Upper lobe of left lung (tissue), 6 donors: ENCODE measurements at regions not wholly inside any gene's neighbourhood (a gene's known extent, or its start where the extent isn't known, plus 50 kb on each side); places are given as distances from the start of the nearest gene placed in this dataset.

Experiments
- ATAC-seq, 2 donors: fragments of 200-7000 bp; cut with Tn5 transposase; one replicate each; pipeline ENCODE4 v1.9.1; 2022; ENCODE audit warnings: mild to moderate bottlenecking in 2 of 2, moderate library complexity in 2 of 2; ENCODE audit not compliant: low FRiP score in 2 of 2
- DNase-seq, 2 donors: peaks; one replicate each; pipeline ENCODE4 v3.0.0-alpha.2; 2019 to 2020
- H3K27ac ChIP-seq, 4 donors: fragments of 200-600 bp; sonication (generic); one replicate each; pipeline ENCODE4 v1.5.1; 2016 to 2019
- H3K27me3 ChIP-seq, 4 donors: fragments of 200-600 bp; sonication (generic); one replicate each; pipeline ENCODE4 v1.5.1; 2017 to 2019
- H3K36me3 ChIP-seq, 4 donors: fragments of 200-600 bp; sonication (generic); one replicate each; pipeline ENCODE4 v1.5.1; 2016 to 2019
- H3K4me1 ChIP-seq, 4 donors: fragments of 200-600 bp; sonication (generic); one replicate each; pipeline ENCODE4 v1.5.1; 2018 to 2019
- H3K4me3 ChIP-seq, 4 donors: fragments of 200-600 bp; sonication (generic); one replicate each; pipeline ENCODE4 v1.5.1; 2017 to 2019; ENCODE audit warnings: mild to moderate bottlenecking in 2 of 4, moderate library complexity in 1 of 4
- H3K9me3 ChIP-seq, 4 donors: fragments of 200-600 bp; sonication (generic); one replicate each; pipeline ENCODE4 v1.5.1; 2018 to 2019
- EP300 ChIP-seq, 4 donors: sonication (generic); formaldehyde crosslinking; IDR thresholded peaks; one replicate each; pipeline ENCODE4 v1.5.1; 2017; ENCODE audit warnings: antibody characterized with exemption in 4 of 4, control low read depth in 2 of 4
- POLR2A ChIP-seq, 4 donors: fragments of 450-650 bp; IDR thresholded peaks; one replicate each; pipeline ENCODE4 v1.5.1; 2016 to 2017; ENCODE audit warnings: antibody characterized with exemption in 4 of 4, mild to moderate bottlenecking in 2 of 4
- POLR2AphosphoS5 ChIP-seq, 2 donors: sonication (generic); formaldehyde crosslinking; IDR thresholded peaks; one replicate each; pipeline ENCODE4 v1.5.1; 2017; ENCODE audit warnings: antibody characterized with exemption in 2 of 2
- WGBS, 2 donors: methylation state at CpG; one replicate each; pipeline ENCODE4 v1.1.5; 2017 to 2018; 5-methylcytosine and 5-hydroxymethylcytosine counted together
- TF ChIP-seq, protein P1 (sequence below), 6 experiments: fragments of 450-650 bp in 4 of 6; fragments of 200-600 bp in 2 of 6; sonication (generic) in 2 of 6; IDR thresholded peaks; one replicate each; pipeline ENCODE4 v1.5.1; 2016 to 2019; ENCODE audit warnings: antibody characterized with exemption in 6 of 6
- donor health status: DM: no; HTN: no; CAD: no; lungs with moderate emphysema.
- donor health status: DM: no; HTN: yes; CAD: no; lungs with severe emphysema.

DNA sequence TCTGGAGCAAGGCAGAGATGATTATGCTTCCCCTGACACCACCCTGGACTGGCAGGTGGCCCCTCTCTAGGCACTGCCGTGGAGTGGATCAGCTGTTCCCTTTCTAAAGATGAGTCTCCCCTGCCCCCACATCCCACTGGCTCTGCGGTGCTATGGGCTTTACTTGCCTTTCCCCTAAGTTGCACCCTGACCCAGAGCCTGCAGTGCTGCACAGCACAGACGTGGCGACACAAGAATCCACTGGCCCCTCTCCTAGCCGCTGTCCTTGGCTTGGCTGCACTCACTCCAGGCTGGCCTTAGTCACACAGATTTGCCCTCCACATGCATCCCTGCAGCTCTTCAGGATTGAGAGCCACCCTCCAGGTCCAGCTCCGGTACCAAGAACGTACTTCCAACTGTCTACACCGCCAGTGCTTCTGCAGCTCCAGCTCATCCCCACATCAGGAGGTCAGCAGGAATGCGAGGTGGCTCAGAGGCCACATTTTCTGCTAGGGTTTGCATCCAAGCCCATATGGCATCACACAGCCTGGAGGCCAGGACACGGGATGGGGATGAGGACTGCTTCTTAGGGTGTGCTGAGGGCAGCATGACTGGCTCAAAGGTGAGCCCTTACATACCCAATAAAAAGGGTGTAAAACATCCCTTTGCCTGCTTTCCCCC lies 82.4 kb upstream of the RASGRF1 start:
- no peak overlapping the region for H3K4me3 ChIP-seq
- WGBS, 2 donors: 62 to 74% methylated on average over 7 to 10 of the region's 10 CpGs
- no peak overlapping the region for H3K27ac ChIP-seq
- ATAC-seq (no peak), DNase-seq (no peak)
- no peak for TF ChIP-seq POLR2A (IDR thresholded peaks at IDR 0.05)
- TF ChIP-seq, protein P1, sequence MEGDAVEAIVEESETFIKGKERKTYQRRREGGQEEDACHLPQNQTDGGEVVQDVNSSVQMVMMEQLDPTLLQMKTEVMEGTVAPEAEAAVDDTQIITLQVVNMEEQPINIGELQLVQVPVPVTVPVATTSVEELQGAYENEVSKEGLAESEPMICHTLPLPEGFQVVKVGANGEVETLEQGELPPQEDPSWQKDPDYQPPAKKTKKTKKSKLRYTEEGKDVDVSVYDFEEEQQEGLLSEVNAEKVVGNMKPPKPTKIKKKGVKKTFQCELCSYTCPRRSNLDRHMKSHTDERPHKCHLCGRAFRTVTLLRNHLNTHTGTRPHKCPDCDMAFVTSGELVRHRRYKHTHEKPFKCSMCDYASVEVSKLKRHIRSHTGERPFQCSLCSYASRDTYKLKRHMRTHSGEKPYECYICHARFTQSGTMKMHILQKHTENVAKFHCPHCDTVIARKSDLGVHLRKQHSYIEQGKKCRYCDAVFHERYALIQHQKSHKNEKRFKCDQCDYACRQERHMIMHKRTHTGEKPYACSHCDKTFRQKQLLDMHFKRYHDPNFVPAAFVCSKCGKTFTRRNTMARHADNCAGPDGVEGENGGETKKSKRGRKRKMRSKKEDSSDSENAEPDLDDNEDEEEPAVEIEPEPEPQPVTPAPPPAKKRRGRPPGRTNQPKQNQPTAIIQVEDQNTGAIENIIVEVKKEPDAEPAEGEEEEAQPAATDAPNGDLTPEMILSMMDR (IDR thresholded peaks at IDR 0.05): no peak
- TF ChIP-seq POLR2AphosphoS5 (IDR thresholded peaks at IDR 0.05): no peak
- TF ChIP-seq EP300 (IDR thresholded peaks at IDR 0.05): no peak
- H3K9me3 ChIP-seq: no peaks in the 10 kb centered on the region
- peaks cover 0 to 8% (median 0%) of the 10 kb centered on the region in 4 donors for H3K4me1 ChIP-seq
- H3K36me3 ChIP-seq: no peaks in the 10 kb centered on the region
- no peaks in the 10 kb centered on the region for H3K27me3 ChIP-seq

DNA sequence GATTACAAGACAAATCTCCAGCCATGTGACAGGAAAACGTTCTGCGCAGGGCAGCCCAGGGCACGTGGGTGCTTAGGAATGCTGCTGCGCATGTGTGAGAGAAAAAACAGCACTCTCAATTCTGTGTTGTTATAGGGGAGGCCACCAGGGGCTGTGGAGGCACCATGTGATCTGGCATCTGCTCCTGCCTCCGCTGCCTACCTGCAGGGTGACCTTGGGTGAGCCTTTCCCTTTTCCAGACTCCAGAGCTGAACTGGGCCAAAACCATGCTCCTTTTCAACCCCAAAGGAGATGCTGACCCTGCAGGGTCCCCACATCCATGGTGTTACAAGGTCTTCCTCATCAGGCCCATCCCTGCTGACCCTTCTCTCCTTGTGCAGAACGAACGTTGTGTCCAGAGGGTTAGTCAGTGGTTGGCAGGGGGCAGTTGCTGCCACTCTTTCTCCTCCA lies 81.5 kb upstream of the RASGRF1 start:
- WGBS, 2 donors: 50 to 63% methylated on average over 7 of the region's 7 CpGs
- DNase-seq (no peak), ATAC-seq (no peak)
- no peak overlapping the region for H3K27ac ChIP-seq
- peaks cover 0 to 8% (median 0%) of the 10 kb centered on the region in 4 donors for H3K4me1 ChIP-seq
- H3K4me3 ChIP-seq: no peak overlapping the region
- no peaks in the 10 kb centered on the region for H3K27me3 ChIP-seq
- no peaks in the 10 kb centered on the region for H3K36me3 ChIP-seq
- TF ChIP-seq, protein P1 (IDR thresholded peaks at IDR 0.05): no peak
- TF ChIP-seq EP300 (IDR thresholded peaks at IDR 0.05) (no peak), POLR2A (IDR thresholded peaks at IDR 0.05) (no peak), POLR2AphosphoS5 (IDR thresholded peaks at IDR 0.05) (no peak)
- no peaks in the 10 kb centered on the region for H3K9me3 ChIP-seq

DNA sequence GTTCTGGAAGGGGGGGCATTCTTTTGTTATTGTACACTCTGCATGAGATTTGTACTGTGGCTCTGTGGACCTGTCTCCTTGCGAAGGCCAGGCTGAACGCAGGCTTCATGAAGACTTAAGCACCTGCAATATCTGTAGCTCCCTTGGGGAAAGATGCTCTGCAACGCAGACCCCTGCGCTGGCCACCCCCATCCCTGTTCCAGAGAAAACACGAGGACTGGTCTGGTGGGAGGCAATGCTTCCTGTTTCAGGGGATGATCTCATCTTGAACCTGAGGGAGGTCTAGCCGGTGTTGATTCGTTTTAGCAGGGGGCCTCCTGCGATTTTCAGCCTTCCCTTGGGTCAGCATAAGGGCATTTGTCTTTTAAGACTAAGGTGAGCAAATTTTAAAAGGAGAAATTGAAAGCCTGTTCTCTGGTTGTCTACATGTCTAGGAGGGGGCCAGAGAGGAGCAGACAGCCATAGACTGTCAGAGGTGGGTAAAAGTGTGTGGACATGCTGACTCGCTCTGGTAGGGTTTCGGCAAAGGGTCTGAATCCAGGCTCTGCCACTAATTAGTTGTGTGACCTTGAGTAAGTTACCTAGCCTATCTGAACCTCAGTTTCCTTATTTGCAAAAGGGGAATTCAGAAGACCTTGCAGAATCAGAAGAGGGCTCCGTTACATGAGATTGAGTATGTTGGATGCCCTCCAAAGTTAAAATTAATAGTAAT lies 80.9 kb upstream of the RASGRF1 start:
- no peaks in the 10 kb centered on the region for H3K36me3 ChIP-seq
- ATAC-seq: no peak
- H3K9me3 ChIP-seq: no peaks in the 10 kb centered on the region
- H3K27ac ChIP-seq: no peak overlapping the region
- H3K4me3 ChIP-seq: no peak overlapping the region
- 63 to 65% methylated on average over 11 of the region's 11 CpGs for WGBS, 2 donors
- DNase-seq: no peak
- peaks cover 0 to 8% (median 0%) of the 10 kb centered on the region in 4 donors for H3K4me1 ChIP-seq
- H3K27me3 ChIP-seq: no peaks in the 10 kb centered on the region
- no peak for TF ChIP-seq EP300 (IDR thresholded peaks at IDR 0.05)
- TF ChIP-seq, protein P1 (IDR thresholded peaks at IDR 0.05): no peak
- TF ChIP-seq POLR2A (IDR thresholded peaks at IDR 0.05): no peak
- no peak for TF ChIP-seq POLR2AphosphoS5 (IDR thresholded peaks at IDR 0.05)

DNA sequence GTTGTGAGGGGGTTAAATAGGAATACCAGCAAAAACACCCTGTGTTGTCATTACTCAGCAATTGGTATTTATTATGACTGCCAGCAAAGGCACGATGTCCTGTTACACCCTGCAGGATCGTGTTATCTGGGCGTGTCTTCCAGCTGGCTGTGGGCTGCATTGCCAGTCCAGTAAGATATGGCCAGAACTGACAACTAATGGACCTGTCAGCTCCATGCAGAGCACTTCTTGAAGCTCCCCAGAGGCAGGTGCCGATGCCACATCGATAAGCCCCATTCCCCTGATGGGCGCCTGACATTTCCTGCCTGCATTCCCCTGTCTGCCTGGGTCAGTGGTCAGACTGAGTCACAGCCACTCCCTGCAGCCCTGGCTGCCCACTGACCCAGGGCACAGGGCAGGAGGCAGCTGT lies 79.7 kb upstream of the RASGRF1 start:
- peak in 1 of 2 donors; percentile 31 for DNase-seq
- H3K27me3 ChIP-seq: no peaks in the 10 kb centered on the region
- WGBS, 2 donors: 45 to 51% methylated on average over 2 to 6 of the region's 6 CpGs

More for the DNA sequence above, 79.7 kb upstream of the RASGRF1 start:
- no peaks in the 10 kb centered on the region for H3K36me3 ChIP-seq
- H3K4me3 ChIP-seq: no peak overlapping the region
- H3K27ac ChIP-seq: no peak overlapping the region
- peak in 1 of 2 donors; percentile 51 for ATAC-seq
- H3K9me3 ChIP-seq: no peaks in the 10 kb centered on the region
- TF ChIP-seq, protein P1 (IDR thresholded peaks at IDR 0.05): no peak
- TF ChIP-seq POLR2AphosphoS5 (IDR thresholded peaks at IDR 0.05): no peak
- no peak for TF ChIP-seq POLR2A (IDR thresholded peaks at IDR 0.05)
- no peak for TF ChIP-seq EP300 (IDR thresholded peaks at IDR 0.05)
- H3K4me1 ChIP-seq: peaks cover 0 to 8% (median 0%) of the 10 kb centered on the region in 4 donors
